DND-41 (cell line): ENCODE measurements at regions not wholly inside any gene's neighbourhood (a gene's known extent, or its start where the extent isn't known, plus 50 kb on each side); places are given as distances from the start of the nearest gene placed in this dataset.

Source experiments
- EZH2 ChIP-seq: IDR thresholded peaks from 3 replicates; pipeline ENCODE4 v1.6.1; 2012; ENCODE audit warnings: borderline replicate concordance, low read depth, mild to moderate bottlenecking, moderate library complexity, low read length, inconsistent platforms; ENCODE audit not compliant: severe bottlenecking
- TF ChIP-seq, protein P1 (sequence below): IDR thresholded peaks from 2 replicates; pipeline ENCODE4 v1.5.1; 2012; ENCODE audit warnings: borderline replicate concordance, low read length, moderate library complexity, mild to moderate bottlenecking; ENCODE audit not compliant: poor library complexity, severe bottlenecking; ENCODE audit errors: extremely low read depth

DNA sequence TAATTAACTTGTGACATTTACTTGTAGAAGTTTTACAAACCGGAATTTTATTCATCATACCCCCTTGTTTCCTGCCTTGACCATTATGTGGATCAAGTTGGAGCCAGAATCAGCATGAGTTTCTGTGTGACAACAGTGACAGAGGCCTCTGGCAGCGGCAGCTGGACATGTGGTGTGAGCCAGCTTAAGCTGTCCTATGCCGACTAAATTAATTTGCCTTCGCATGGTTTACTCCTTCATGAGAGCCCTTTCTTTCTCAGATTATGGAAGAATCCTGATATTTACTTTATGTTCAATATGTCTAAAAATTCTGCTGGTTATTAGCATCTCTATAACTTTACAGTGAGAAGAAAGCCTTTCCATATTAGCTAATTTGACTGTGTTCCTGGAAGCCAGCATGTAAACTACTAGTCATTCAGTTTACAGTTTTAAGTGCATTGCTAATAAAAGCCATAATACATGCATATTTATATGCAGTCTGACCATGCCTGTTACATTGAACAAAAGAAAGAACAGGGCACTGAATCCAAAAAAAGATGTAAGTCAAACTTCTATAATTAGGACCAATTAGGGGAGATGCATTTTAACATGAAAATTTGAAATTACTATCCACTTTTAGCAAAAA is 495.8 kb upstream of the ACVR2A start:
- TF ChIP-seq, protein P1, sequence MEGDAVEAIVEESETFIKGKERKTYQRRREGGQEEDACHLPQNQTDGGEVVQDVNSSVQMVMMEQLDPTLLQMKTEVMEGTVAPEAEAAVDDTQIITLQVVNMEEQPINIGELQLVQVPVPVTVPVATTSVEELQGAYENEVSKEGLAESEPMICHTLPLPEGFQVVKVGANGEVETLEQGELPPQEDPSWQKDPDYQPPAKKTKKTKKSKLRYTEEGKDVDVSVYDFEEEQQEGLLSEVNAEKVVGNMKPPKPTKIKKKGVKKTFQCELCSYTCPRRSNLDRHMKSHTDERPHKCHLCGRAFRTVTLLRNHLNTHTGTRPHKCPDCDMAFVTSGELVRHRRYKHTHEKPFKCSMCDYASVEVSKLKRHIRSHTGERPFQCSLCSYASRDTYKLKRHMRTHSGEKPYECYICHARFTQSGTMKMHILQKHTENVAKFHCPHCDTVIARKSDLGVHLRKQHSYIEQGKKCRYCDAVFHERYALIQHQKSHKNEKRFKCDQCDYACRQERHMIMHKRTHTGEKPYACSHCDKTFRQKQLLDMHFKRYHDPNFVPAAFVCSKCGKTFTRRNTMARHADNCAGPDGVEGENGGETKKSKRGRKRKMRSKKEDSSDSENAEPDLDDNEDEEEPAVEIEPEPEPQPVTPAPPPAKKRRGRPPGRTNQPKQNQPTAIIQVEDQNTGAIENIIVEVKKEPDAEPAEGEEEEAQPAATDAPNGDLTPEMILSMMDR = no peak
- TF ChIP-seq EZH2 = no peak
